SK-N-SH (cell line): ENCODE measurements at regions not wholly inside any gene's neighbourhood (a gene's known extent, or its start where the extent isn't known, plus 50 kb on each side); places are given as distances from the start of the nearest gene placed in this dataset.

Experiments
- CTCF ChIA-PET: fragments of 300-600, 350-600 bp; formaldehyde crosslinking; extraction: SDS; loops from one replicate; lab custom pipeline; 2021; lab: Yijun Ruan, JAX
- POLR2A ChIA-PET: fragments of 350-600 bp; sonication (Branson Sonifier 250); formaldehyde crosslinking; extraction: SDS; loops from one replicate; lab custom pipeline; 2020; ENCODE audit warnings: antibody characterized with exemption, inconsistent platforms; lab: Yijun Ruan, JAX
- DNase-seq: peaks from one replicate; pipeline ENCODE4 v3.0.0; 2012
- H2AFZ ChIP-seq: fragments of 200-600 bp; sonication (generic); 2 replicates; pipeline ENCODE4 v1.8.1; 2016; ENCODE audit warnings: antibody characterized with exemption, mild to moderate bottlenecking, low read depth
- H3F3A ChIP-seq: fragments of 200-600 bp; sonication (generic); replicated peaks from 2 replicates; pipeline ENCODE3; 2016; ENCODE audit warnings: antibody characterized with exemption, mild to moderate bottlenecking; ENCODE audit not compliant: insufficient read depth
- H3K27ac ChIP-seq, 2 experiments: fragments of 200-500 bp in 1 of 2; fragments of 200-600 bp in 1 of 2; sonication (Bioruptor generic) in 1 of 2; sonication (generic), shearing (Covaris generic) in 1 of 2; 2 replicates each; pipeline versions ENCODE4 v1.5.1 to v1.6.1; 2014 to 2016; ENCODE audit warnings: low read depth in 2 of 2, inconsistent platforms in 1 of 2, low read length in 1 of 2, mild to moderate bottlenecking in 1 of 2, mixed read lengths in 1 of 2
- H3K27me3 ChIP-seq: fragments of 200-600 bp; sonication (generic), shearing (Covaris generic); 2 replicates; pipeline ENCODE4 v1.6.1; 2016; ENCODE audit warnings: mixed run types; ENCODE audit not compliant: insufficient read depth
- H3K36me3 ChIP-seq, 2 experiments: fragments of 200-500 bp in 1 of 2; fragments of 200-600 bp in 1 of 2; sonication (Bioruptor generic) in 1 of 2; sonication (generic) in 1 of 2; replicated peaks in 1 of 2; 2 replicates each; pipeline versions ENCODE3 to v1.5.1; 2014 to 2016; ENCODE audit warnings: low read length in 1 of 2, mild to moderate bottlenecking in 1 of 2; ENCODE audit not compliant: insufficient read depth in 2 of 2, control insufficient read depth in 1 of 2
- H3K4me1 ChIP-seq, 2 experiments: fragments of 200-500 bp in 1 of 2; fragments of 200-600 bp in 1 of 2; sonication (Bioruptor generic) in 1 of 2; sonication (generic), shearing (Covaris generic) in 1 of 2; 2 replicates each; pipeline versions ENCODE4 v1.5.1 to v1.6.1; 2014 to 2016; ENCODE audit warnings: low read depth in 1 of 2, low read length in 1 of 2, mixed run types in 1 of 2; ENCODE audit not compliant: insufficient read depth in 2 of 2, control insufficient read depth in 1 of 2
- H3K4me2 ChIP-seq: fragments of 200-600 bp; sonication (generic), shearing (Covaris generic); 2 replicates; pipeline ENCODE4 v1.6.1; 2017; ENCODE audit warnings: mixed run types
- H3K4me3 ChIP-seq, 2 experiments: fragments of 200-500 bp in 1 of 2; fragments of 200-600 bp in 1 of 2; sonication (Bioruptor generic) in 1 of 2; sonication (generic), shearing (Covaris generic) in 1 of 2; 2 replicates each; pipeline versions ENCODE4 v1.5.1 to v1.8.1; 2014 to 2016; ENCODE audit warnings: low read depth in 2 of 2, inconsistent platforms in 1 of 2, low read length in 1 of 2, mild to moderate bottlenecking in 1 of 2, mixed read lengths in 1 of 2, moderate library complexity in 1 of 2
- H3K79me2 ChIP-seq: fragments of 200-600 bp; sonication (generic); 2 replicates; pipeline ENCODE4 v1.8.1; 2017; ENCODE audit warnings: mild to moderate bottlenecking; ENCODE audit not compliant: insufficient read depth
- H3K9ac ChIP-seq: fragments of 200-600 bp; sonication (generic); 2 replicates; pipeline ENCODE4 v1.6.1; 2017; ENCODE audit warnings: mixed run types
- H3K9me2 ChIP-seq: fragments of 200-600 bp; sonication (generic); 2 replicates; pipeline ENCODE4 v1.6.1; 2017; ENCODE audit warnings: mixed run types
- H3K9me3 ChIP-seq: fragments of 200-600 bp; sonication (generic); 2 replicates; pipeline ENCODE4 v1.6.1; 2017; ENCODE audit warnings: mixed run types, mild to moderate bottlenecking, moderate library complexity
- H4K20me1 ChIP-seq: fragments of 200-600 bp; sonication (generic); 2 replicates; pipeline ENCODE4 v1.6.1; 2017; ENCODE audit warnings: mild to moderate bottlenecking, mixed run types; ENCODE audit not compliant: insufficient read depth
- ELF1 ChIP-seq: IDR thresholded peaks from 2 replicates; pipeline ENCODE4 v1.4.0; 2012
- EP300 ChIP-seq, 2 experiments: IDR thresholded peaks; 2 replicates each; pipeline versions ENCODE4 v1.4.0 to v1.6.1; 2012; ENCODE audit warnings: borderline replicate concordance in 1 of 2, low read depth in 1 of 2, low read length in 1 of 2
- EZH2phosphoT487 ChIP-seq: fragments of 200-600 bp; sonication (generic); IDR thresholded peaks from 2 replicates; pipeline ENCODE4 v1.6.1; 2017; ENCODE audit warnings: low read depth, mixed run types, mild to moderate bottlenecking, antibody characterized with exemption, moderate library complexity, borderline replicate concordance
- FOSL2 ChIP-seq: IDR thresholded peaks from 2 replicates; pipeline ENCODE4 v1.4.0; 2012; ENCODE audit warnings: low read depth, mild to moderate bottlenecking, moderate library complexity, borderline replicate concordance
- FOXJ3 ChIP-seq: sonication (generic); formaldehyde crosslinking; IDR thresholded peaks from 2 replicates; pipeline ENCODE4 v1.5.1; 2020; ENCODE audit warnings: mild to moderate bottlenecking, missing genetic modification reagents
- JUND ChIP-seq: IDR thresholded peaks from 2 replicates; pipeline ENCODE4 v1.4.0; 2012
- MEF2A ChIP-seq: IDR thresholded peaks from 2 replicates; pipeline ENCODE4 v1.4.0; 2012; ENCODE audit warnings: low read depth, borderline replicate concordance
- NRF1 ChIP-seq: IDR thresholded peaks from 2 replicates; pipeline ENCODE4 v1.6.1; 2012; ENCODE audit warnings: low read depth, mild to moderate bottlenecking, low read length
- PBX3 ChIP-seq: IDR thresholded peaks from 2 replicates; pipeline ENCODE4; 2012
- RFX5 ChIP-seq: IDR thresholded peaks from 2 replicates; pipeline ENCODE4 v1.6.1; 2012; ENCODE audit warnings: mild to moderate bottlenecking, improper control_type of control experiment, low read length
- SIN3A ChIP-seq: IDR thresholded peaks from 2 replicates; pipeline ENCODE4 v1.6.1; 2012; ENCODE audit warnings: low read depth, mild to moderate bottlenecking, low read length, moderate library complexity, borderline replicate concordance
- TCF12 ChIP-seq: IDR thresholded peaks from 2 replicates; pipeline ENCODE4 v1.4.0; 2012
- TEAD4 ChIP-seq: IDR thresholded peaks from 2 replicates; pipeline ENCODE4 v1.4.0; 2012; ENCODE audit warnings: mild to moderate bottlenecking, borderline replicate concordance; ENCODE audit not compliant: insufficient read depth
- WGBS: methylation state at CpG from one replicate; pipeline ENCODE4 v1.1.6; 2017; ENCODE audit warnings: low lambda C conversion rate; 5-methylcytosine and 5-hydroxymethylcytosine counted together

- Histone ChIP-seq H3K36me3 (no peaks in the 10 kb centered on the region), H3K27ac (no peak overlapping the region), H3K9me3 (no peaks in the 10 kb centered on the region), H3K4me1 (no peaks in the 10 kb centered on the region), H3F3A (no peaks in the 10 kb centered on the region), H3K4me3 (no peak overlapping the region), H3K79me2 (no peaks in the 10 kb centered on the region), H4K20me1 (no peaks in the 10 kb centered on the region), H2AFZ (no peak overlapping the region), H3K4me2 (no peak overlapping the region), H3K9ac (no peak overlapping the region), H3K27me3 (no peaks in the 10 kb centered on the region), H3K9me2 (no peaks in the 10 kb centered on the region)
- POLR2A ChIA-PET, result no interaction called here
- DNase-seq, result no peak
- CTCF ChIA-PET, result no interaction called here
- WGBS, result 2% methylated on average over 4 of the region's 4 CpGs
- TF ChIP-seq EP300 (IDR thresholded peaks at IDR 0.05; ENCODE audit: borderline replicate concordance in 1 of 2, low read depth in 1 of 2, low read length in 1 of 2) (no peak), NRF1 (no peak), TEAD4 (no peak), MEF2A (no peak), TCF12 (no peak), FOXJ3 (CRISPR knock-in tag) (no peak), JUND (no peak), ELF1 (no peak), PBX3 (no peak), SIN3A (no peak)
These were observed 759.7 kb upstream of the RGS18 start for GRCh38 chr1:191398551-191398950.

- 3% methylated on average over 3 of the region's 3 CpGs for WGBS
- CTCF ChIA-PET, result no interaction called here
- H3K4me3 ChIP-seq, result no peak overlapping the region
- H3K36me3 ChIP-seq, result no peaks in the 10 kb centered on the region
- H3K9ac ChIP-seq, result no peak overlapping the region
- H3K4me1 ChIP-seq, result no peaks in the 10 kb centered on the region
- H3K9me2 ChIP-seq, result no peaks in the 10 kb centered on the region; the same call in 1 of the 2 replicates
- no peak for DNase-seq
- H4K20me1 ChIP-seq, result no peaks in the 10 kb centered on the region
- no peak for TF ChIP-seq MEF2A
- no peak for TF ChIP-seq RFX5
- no peak for TF ChIP-seq PBX3
- no peak for TF ChIP-seq FOSL2
- no peak for TF ChIP-seq EZH2phosphoT487
- TF ChIP-seq, all 33 proteins: peak for 0
- H3K9me3 ChIP-seq, result no peaks in the 10 kb centered on the region
- no peak overlapping the region; the same call in 1 of the 2 replicates for H2AFZ ChIP-seq
- no peak overlapping the region for H3K4me2 ChIP-seq
- no peak overlapping the region for H3K27ac ChIP-seq
- no peaks in the 10 kb centered on the region for H3K79me2 ChIP-seq
- POLR2A ChIA-PET, result no interaction called here
- H3K27me3 ChIP-seq, result no peaks in the 10 kb centered on the region
- no peaks in the 10 kb centered on the region for H3F3A ChIP-seq
These were observed 752.8 kb upstream of the RGS18 start for GRCh38 chr1:191405417-191405816.
